ENCODE measurements at regions not wholly inside any gene's neighbourhood (a gene's known extent, or its start where the extent isn't known, plus 50 kb on each side); places are given as distances from the start of the nearest gene placed in this dataset.

DNA sequence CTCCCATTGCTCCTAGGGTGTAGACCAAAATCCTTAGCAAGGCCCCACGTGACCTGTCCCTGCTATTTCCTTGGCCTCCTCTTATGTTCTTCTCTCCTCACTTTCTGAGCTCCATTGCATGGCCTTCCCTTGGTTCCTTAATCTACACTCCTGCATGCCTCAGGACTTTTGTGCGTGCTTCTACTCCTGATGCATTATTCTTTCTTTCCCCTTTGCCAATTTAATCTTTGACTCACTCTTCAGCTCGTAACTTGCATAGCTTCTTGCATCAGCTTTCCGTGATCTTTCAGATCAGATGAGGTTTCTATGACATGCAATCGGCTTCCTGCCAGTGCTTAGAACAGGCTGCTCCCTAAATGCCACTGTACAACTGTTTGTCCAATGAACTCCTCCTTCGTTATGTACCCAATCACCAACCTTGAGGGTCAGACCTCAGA lies 261.6 kb upstream of the CADM1 start:
- H3K4me1 ChIP-seq = peaks cover 7% of the 10 kb centered on the region
- H3K36me3 ChIP-seq = no peaks in the 10 kb centered on the region
- TF ChIP-seq, protein P1, sequence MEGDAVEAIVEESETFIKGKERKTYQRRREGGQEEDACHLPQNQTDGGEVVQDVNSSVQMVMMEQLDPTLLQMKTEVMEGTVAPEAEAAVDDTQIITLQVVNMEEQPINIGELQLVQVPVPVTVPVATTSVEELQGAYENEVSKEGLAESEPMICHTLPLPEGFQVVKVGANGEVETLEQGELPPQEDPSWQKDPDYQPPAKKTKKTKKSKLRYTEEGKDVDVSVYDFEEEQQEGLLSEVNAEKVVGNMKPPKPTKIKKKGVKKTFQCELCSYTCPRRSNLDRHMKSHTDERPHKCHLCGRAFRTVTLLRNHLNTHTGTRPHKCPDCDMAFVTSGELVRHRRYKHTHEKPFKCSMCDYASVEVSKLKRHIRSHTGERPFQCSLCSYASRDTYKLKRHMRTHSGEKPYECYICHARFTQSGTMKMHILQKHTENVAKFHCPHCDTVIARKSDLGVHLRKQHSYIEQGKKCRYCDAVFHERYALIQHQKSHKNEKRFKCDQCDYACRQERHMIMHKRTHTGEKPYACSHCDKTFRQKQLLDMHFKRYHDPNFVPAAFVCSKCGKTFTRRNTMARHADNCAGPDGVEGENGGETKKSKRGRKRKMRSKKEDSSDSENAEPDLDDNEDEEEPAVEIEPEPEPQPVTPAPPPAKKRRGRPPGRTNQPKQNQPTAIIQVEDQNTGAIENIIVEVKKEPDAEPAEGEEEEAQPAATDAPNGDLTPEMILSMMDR (IDR thresholded peaks at IDR 0.05) = no peak
- TF ChIP-seq EP300 (IDR thresholded peaks at IDR 0.05) (no peak), POLR2AphosphoS5 (IDR thresholded peaks at IDR 0.05) (no peak), POLR2A (IDR thresholded peaks at IDR 0.05) (no peak)
- H3K27ac ChIP-seq = no peak overlapping the region
- 62% methylated on average over 6 of the region's 6 CpGs for WGBS
- no peak overlapping the region for H3K4me3 ChIP-seq
- DNase-seq (ENCODE audit: low spot score in 2 of 2) = no peak
- H3K27me3 ChIP-seq = no peaks in the 10 kb centered on the region
- no peaks in the 10 kb centered on the region for H3K9me3 ChIP-seq

DNA sequence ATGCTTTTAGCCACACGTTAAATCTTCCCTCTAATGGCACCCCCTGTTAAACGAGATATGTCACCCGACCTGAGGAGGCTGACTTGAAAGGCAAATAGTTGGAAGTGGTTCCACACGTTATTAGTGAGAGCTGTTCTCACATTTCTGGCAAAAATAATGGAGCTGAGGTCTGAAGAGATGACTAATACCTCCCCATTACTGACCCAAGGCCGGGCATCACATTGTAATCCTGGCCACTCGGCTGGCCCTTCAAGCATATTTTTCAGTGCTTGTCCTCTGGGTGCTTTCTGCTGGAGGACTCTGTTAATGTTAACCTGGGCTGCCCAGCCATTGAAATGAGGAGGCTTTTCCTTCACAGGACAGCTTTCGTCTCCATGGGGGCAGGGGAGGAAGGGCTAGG lies 260.0 kb upstream of the CADM1 start:
- no peak overlapping the region for H3K27ac ChIP-seq
- no peaks in the 10 kb centered on the region for H3K27me3 ChIP-seq
- no peak for TF ChIP-seq POLR2A (IDR thresholded peaks at IDR 0.05)
- TF ChIP-seq EP300 (IDR thresholded peaks at IDR 0.05) = no peak
- no peak for TF ChIP-seq POLR2AphosphoS5 (IDR thresholded peaks at IDR 0.05)
- TF ChIP-seq, protein P1 (IDR thresholded peaks at IDR 0.05) = no peak
- no peak overlapping the region for H3K4me3 ChIP-seq
- H3K36me3 ChIP-seq = no peaks in the 10 kb centered on the region
- WGBS = 87% methylated on average over 7 of the region's 7 CpGs
- peaks cover 22% of the 10 kb centered on the region for H3K4me1 ChIP-seq
- DNase-seq (ENCODE audit: low spot score in 2 of 2) = no peak
- no peaks in the 10 kb centered on the region for H3K9me3 ChIP-seq

DNA sequence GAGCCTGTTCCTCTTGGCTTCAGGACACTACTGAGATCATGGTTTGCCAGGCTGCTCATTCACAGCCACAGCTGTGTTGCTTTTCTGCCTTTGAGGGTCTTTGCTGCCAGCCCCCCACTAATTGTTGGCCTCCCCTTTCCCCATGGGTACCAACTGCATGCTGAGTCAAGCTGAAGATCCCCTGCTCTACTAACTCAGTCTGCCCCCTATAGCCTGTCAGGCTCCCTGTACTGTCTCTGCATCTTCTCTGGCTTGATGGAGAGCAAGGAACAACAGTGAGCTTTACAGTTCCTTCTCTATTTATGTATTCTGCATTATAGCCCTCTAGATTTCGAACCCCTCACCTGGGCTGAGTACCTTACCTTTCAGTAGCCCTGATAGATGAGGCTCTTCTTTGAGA lies 257.6 kb upstream of the CADM1 start:
- Histone ChIP-seq H3K27ac (peak overlapping the region; percentile 14), H3K4me1 (peaks cover 23% of the 10 kb centered on the region), H3K36me3 (no peaks in the 10 kb centered on the region), H3K9me3 (no peaks in the 10 kb centered on the region), H3K4me3 (no peak overlapping the region), H3K27me3 (no peaks in the 10 kb centered on the region)
- WGBS = 100% methylated on average over 1 of the region's 1 CpG
- DNase-seq (ENCODE audit: low spot score in 2 of 2) = no peak
- TF ChIP-seq, protein P1 (IDR thresholded peaks at IDR 0.05) = no peak
- TF ChIP-seq POLR2A (IDR thresholded peaks at IDR 0.05) = no peak
- TF ChIP-seq POLR2AphosphoS5 (IDR thresholded peaks at IDR 0.05) = no peak
- TF ChIP-seq EP300 (IDR thresholded peaks at IDR 0.05) = no peak

DNA sequence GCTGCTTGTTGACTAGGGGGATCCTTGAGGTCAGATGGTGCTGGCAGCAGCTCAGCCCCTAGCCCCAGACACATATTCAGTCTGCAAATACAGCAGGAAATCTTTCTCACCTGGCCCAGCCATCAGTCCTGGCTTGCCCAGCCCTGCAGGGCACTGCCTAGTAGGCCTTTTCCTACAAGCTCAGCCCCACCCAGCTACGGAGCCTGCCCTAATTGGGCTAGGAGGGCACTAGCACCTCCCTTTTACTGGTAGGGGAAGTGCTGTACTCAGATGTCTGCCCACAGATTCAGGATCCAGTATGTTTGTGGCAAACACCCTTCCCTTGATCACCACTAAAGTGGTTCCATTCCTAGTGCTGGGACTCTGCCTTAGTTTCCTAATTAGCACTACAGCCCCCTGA lies 257.1 kb upstream of the CADM1 start:
- 60% methylated on average over 1 of the region's 1 CpG for WGBS

DNA sequence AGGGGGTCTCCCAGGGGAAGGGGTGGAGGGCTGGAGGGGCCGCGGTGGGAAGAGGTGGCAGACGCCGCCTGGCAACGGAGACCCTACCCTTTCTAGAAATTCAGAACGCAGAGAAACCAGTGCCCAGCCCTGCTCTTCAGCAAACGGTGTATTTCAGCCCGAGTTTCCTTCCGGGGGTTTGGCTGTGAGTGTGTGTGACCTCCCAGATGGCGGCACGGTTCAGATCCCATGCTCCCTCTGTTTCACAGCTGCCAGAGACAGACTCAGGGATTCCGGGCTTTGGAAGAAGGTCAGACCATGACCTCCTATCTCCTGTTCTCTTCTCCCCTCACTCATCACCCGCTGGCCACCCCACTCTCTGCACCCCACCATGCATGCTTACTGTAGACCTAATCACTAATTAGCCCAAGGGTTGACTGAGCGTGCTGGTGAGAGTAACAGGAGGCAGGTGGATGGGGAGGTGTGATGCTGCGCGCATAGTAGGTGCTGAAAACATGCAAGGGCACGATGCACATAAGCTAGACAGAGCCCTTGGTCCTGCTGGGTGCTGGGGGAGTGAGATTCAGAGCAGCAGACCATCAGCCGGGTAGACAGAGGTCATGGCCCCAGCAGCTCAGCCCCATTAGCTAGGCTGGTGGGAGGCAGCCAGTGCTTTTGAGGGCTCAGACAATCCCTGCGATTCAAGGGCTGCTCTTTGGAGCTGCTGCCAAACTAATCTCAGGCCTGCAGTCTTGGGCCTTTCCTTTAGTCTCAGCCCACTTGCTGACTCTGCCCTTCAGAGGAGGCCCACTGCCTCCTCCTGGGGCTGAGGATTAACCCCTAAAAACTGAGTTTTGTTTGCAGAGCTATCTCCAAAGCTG lies 256.5 kb upstream of the CADM1 start:
- H3K36me3 ChIP-seq = no peaks in the 10 kb centered on the region
- no peak for TF ChIP-seq POLR2AphosphoS5 (IDR thresholded peaks at IDR 0.05)
- TF ChIP-seq EP300 (IDR thresholded peaks at IDR 0.05) = no peak
- TF ChIP-seq, protein P1 (IDR thresholded peaks at IDR 0.05) = no peak
- no peak for TF ChIP-seq POLR2A (IDR thresholded peaks at IDR 0.05)
- peak overlapping the region; percentile 55 for H3K27ac ChIP-seq
- peak overlapping the region; percentile 83 for H3K4me3 ChIP-seq
- DNase-seq (ENCODE audit: low spot score in 2 of 2) = no peak
- peaks cover 23% of the 10 kb centered on the region for H3K4me1 ChIP-seq
- WGBS = 53% methylated on average over 11 of the region's 19 CpGs
- no peaks in the 10 kb centered on the region for H3K9me3 ChIP-seq
- no peaks in the 10 kb centered on the region for H3K27me3 ChIP-seq

More for the DNA sequence above, 257.1 kb upstream of the CADM1 start:
- Histone ChIP-seq H3K4me3 (no peak overlapping the region), H3K4me1 (peaks cover 23% of the 10 kb centered on the region), H3K36me3 (no peaks in the 10 kb centered on the region), H3K9me3 (no peaks in the 10 kb centered on the region), H3K27me3 (no peaks in the 10 kb centered on the region), H3K27ac (peak overlapping the region; percentile 14)
- DNase-seq (ENCODE audit: low spot score in 2 of 2) = peak in 1 of 2 donors; percentile 64
- TF ChIP-seq, protein P1 (IDR thresholded peaks at IDR 0.05) = no peak
- TF ChIP-seq POLR2A (IDR thresholded peaks at IDR 0.05) = no peak
- no peak for TF ChIP-seq POLR2AphosphoS5 (IDR thresholded peaks at IDR 0.05)
- no peak for TF ChIP-seq EP300 (IDR thresholded peaks at IDR 0.05)

Data from suprapubic skin (tissue), 4 donors.